ENCODE measurements at regions not wholly inside any gene's neighbourhood (a gene's known extent, or its start where the extent isn't known, plus 50 kb on each side); places are given as distances from the start of the nearest gene placed in this dataset.
A peak's percentile ranks its signal among the peaks of the same experiment; 100 is the strongest.

DNA sequence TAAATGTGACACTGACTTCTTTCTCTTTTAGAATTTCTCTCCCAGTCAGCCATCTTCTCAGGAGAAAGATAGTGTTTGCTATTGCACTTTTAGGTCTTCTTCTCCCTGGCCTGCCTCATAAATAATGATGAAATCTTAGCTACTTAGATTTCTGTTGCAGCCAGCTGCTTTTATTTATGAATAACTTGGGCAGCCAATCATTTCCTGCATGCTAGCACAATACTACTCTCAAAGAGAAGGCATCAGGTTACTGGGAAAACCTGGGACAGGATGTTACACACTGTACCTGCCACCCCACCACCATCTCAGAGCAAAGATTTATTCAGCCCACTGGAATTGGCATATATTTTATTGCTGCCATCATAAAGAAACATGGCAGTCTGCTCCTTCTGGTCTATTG lies 266.6 kb downstream of the PRELID2 start:
- DNase-seq (ENCODE audit: low read depth in 1 of 2, low spot score in 1 of 2) = no peak
- POLR2A ChIA-PET = no interaction called here
- TF ChIP-seq, protein P1, sequence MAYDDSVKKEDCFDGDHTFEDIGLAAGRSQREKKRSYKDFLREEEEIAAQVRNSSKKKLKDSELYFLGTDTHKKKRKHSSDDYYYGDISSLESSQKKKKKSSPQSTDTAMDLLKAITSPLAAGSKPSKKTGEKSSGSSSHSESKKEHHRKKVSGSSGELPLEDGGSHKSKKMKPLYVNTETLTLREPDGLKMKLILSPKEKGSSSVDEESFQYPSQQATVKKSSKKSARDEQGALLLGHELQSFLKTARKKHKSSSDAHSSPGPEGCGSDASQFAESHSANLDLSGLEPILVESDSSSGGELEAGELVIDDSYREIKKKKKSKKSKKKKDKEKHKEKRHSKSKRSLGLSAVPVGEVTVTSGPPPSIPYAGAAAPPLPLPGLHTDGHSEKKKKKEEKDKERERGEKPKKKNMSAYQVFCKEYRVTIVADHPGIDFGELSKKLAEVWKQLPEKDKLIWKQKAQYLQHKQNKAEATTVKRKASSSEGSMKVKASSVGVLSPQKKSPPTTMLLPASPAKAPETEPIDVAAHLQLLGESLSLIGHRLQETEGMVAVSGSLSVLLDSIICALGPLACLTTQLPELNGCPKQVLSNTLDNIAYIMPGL (CRISPR knock-in tag; IDR thresholded peaks at IDR 0.05; ENCODE audit: borderline replicate concordance) = no peak
- TF ChIP-seq HOXB5 (CRISPR knock-in tag; IDR thresholded peaks at IDR 0.05) = no peak
- TF ChIP-seq, protein P2, sequence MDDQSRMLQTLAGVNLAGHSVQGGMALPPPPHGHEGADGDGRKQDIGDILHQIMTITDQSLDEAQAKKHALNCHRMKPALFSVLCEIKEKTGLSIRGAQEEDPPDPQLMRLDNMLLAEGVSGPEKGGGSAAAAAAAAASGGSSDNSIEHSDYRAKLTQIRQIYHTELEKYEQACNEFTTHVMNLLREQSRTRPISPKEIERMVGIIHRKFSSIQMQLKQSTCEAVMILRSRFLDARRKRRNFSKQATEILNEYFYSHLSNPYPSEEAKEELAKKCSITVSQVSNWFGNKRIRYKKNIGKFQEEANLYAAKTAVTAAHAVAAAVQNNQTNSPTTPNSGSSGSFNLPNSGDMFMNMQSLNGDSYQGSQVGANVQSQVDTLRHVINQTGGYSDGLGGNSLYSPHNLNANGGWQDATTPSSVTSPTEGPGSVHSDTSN (IDR thresholded peaks at IDR 0.05) = no peak
- TF ChIP-seq POLR2A (IDR thresholded peaks at IDR 0.05; ENCODE audit: low read length) = no peak
- TF ChIP-seq NR3C1 (IDR thresholded peaks at IDR 0.05) = no peak
- TF ChIP-seq, protein P3, sequence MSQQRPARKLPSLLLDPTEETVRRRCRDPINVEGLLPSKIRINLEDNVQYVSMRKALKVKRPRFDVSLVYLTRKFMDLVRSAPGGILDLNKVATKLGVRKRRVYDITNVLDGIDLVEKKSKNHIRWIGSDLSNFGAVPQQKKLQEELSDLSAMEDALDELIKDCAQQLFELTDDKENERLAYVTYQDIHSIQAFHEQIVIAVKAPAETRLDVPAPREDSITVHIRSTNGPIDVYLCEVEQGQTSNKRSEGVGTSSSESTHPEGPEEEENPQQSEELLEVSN (IDR thresholded peaks at IDR 0.05; ENCODE audit: borderline replicate concordance, low read depth) = no peak
- no peak for TF ChIP-seq JUN (IDR thresholded peaks at IDR 0.05)
- TF ChIP-seq GATA3 (IDR thresholded peaks at IDR 0.05; ENCODE audit: borderline replicate concordance) = no peak
- no peak for TF ChIP-seq BHLHE40 (IDR thresholded peaks at IDR 0.05; ENCODE audit: low read depth, low read length)
- no peak for TF ChIP-seq ESRRA (IDR thresholded peaks at IDR 0.05; ENCODE audit: borderline replicate concordance, low read length)
- H3K4me3 ChIP-seq = no peak overlapping the region
- H3K9me3 ChIP-seq = no peaks in the 10 kb centered on the region
- ATAC-seq = no peak
- no peak for FAIRE-seq
- no peaks in the 10 kb centered on the region for H3K4me1 ChIP-seq
- no peak overlapping the region for H3K27ac ChIP-seq
- no peak overlapping the region for H3K4me2 ChIP-seq
- CTCF ChIA-PET = no interaction called here

DNA sequence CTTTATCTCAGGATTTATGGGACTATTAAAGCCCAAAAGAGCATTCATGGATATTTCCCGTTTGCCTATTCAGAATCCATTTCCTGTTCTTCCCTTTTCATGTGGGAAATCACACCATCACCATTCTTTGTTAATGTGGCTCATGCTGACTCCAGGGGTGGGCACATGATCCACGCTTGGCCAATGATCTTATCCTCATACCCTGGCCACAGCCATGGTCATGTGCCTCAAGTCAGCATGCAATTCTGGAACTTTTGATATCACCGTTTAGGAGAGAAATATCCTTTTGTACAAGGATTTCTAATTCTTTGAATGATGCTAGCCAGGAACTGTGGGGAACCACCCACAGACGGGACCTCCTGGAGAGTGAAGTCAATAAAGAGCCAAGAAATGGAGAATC lies 272.2 kb downstream of the PRELID2 start:
- Histone ChIP-seq H3K4me3 (no peak overlapping the region), H3K4me1 (0 out of 3 replicates have a peak, but pooled peaks cover 3% of the 10 kb centered on the region), H3K27ac (no peak overlapping the region), H3K4me2 (no peak overlapping the region), H3K9me3 (no peaks in the 10 kb centered on the region)
- 63% methylated on average over 4 of the region's 4 CpGs for WGBS (ENCODE audit: missing lambda C conversion rate)
- no peak for ATAC-seq
- no peak for FAIRE-seq
- TF ChIP-seq, protein P4, sequence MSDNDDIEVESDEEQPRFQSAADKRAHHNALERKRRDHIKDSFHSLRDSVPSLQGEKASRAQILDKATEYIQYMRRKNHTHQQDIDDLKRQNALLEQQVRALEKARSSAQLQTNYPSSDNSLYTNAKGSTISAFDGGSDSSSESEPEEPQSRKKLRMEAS (IDR thresholded peaks at IDR 0.05) = no peak
- TF ChIP-seq, protein P3 (IDR thresholded peaks at IDR 0.05; ENCODE audit: borderline replicate concordance, low read depth) = no peak
- TF ChIP-seq TP53 (CRISPR knock-in tag; IDR thresholded peaks at IDR 0.05) = no peak
- no peak for TF ChIP-seq PHF8 (IDR thresholded peaks at IDR 0.05; ENCODE audit: borderline replicate concordance, low read depth)
- TF ChIP-seq NFE2L2 (conservative IDR thresholded peaks at IDR 0.05; ENCODE audit: low read length) = no peak
- no peak for TF ChIP-seq SREBF2 (IDR thresholded peaks at IDR 0.05)
- no peak for TF ChIP-seq CBX8 (IDR thresholded peaks at IDR 0.05)
- no peak for TF ChIP-seq RAD21 (conservative IDR thresholded peaks at IDR 0.05 in 1 of 2, IDR thresholded peaks at IDR 0.05 in 1 of 2)
- TF ChIP-seq, protein P1 (CRISPR knock-in tag; IDR thresholded peaks at IDR 0.05; ENCODE audit: borderline replicate concordance) = no peak
- ChIA-PET CTCF (no interaction called here), POLR2A (no interaction called here)
- no peak for DNase-seq (ENCODE audit: low read depth in 1 of 2, low spot score in 1 of 2)

DNA sequence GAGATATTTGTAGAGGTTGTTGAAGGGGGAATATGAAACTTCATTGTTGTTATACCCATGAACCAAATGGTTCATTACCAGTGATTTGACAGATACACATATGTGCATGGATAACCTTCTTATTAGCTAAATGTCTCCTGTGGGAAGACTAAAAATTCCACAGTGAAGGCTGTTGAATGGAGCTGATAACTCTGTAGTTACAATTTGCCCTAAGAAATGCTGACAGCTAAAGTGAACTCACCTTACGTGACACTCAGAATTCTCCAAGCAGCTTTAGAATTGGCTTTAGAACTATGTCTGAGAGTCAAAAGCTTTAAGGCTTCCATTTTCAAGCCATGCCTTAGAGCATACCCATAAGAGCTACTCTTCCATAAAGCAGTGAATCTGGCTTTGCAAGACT lies 276.9 kb downstream of the PRELID2 start:
- Histone ChIP-seq H3K4me3 (no peak overlapping the region), H3K27ac (no peak overlapping the region), H3K4me1 (0 out of 3 replicates have a peak, but pooled peaks cover 3% of the 10 kb centered on the region), H3K9me3 (no peaks in the 10 kb centered on the region), H3K4me2 (peak overlapping the region; percentile 51; the same call in 2 of the 3 replicates)
- 100% methylated on average over 1 of the region's 1 CpG for WGBS (ENCODE audit: missing lambda C conversion rate)
- POLR2A ChIA-PET = no interaction called here
- CTCF ChIA-PET = no interaction called here
- DNase-seq (ENCODE audit: low read depth in 1 of 2, low spot score in 1 of 2) = no peak
- TF ChIP-seq HEYL (CRISPR knock-in tag; IDR thresholded peaks at IDR 0.05) (no peak), KDM1A (IDR thresholded peaks at IDR 0.05; ENCODE audit: low read depth) (no peak), RAD21 (conservative IDR thresholded peaks at IDR 0.05 in 1 of 2, IDR thresholded peaks at IDR 0.05 in 1 of 2) (no peak), HOXA7 (CRISPR knock-in tag; IDR thresholded peaks at IDR 0.05) (no peak), HDAC2 (IDR thresholded peaks at IDR 0.05) (no peak), ZNF302 (CRISPR knock-in tag; IDR thresholded peaks at IDR 0.05) (no peak), CBX8 (IDR thresholded peaks at IDR 0.05) (no peak), NFE2L2 (conservative IDR thresholded peaks at IDR 0.05; ENCODE audit: low read length) (no peak), BHLHE40 (IDR thresholded peaks at IDR 0.05; ENCODE audit: low read depth, low read length) (no peak), FOSB (CRISPR knock-in tag; IDR thresholded peaks at IDR 0.05) (no peak), CHD2 (IDR thresholded peaks at IDR 0.05; ENCODE audit: low read length, partially characterized antibody) (no peak)
- no peak for FAIRE-seq
- no peak for ATAC-seq

Measured in A549 (cell line).